ENCODE measurements at regions not wholly inside any gene's neighbourhood (a gene's known extent, or its start where the extent isn't known, plus 50 kb on each side); places are given as distances from the start of the nearest gene placed in this dataset.

- Histone ChIP-seq H3K4me1 (ENCODE audit: insufficient read depth, low read length, poor library complexity, severe bottlenecking) (no peaks in the 10 kb centered on the region), H3K36me3 (ENCODE audit: insufficient read depth, low read length) (no peaks in the 10 kb centered on the region), H3K9me3 (ENCODE audit: low read length) (no peaks in the 10 kb centered on the region), H4K20me1 (ENCODE audit: insufficient read depth, low read length) (no peaks in the 10 kb centered on the region), H3K4me2 (ENCODE audit: low read length) (no peak overlapping the region), H2AFZ (ENCODE audit: low read length) (no peak overlapping the region), H3K9me2 (ENCODE audit: insufficient read depth, low read length) (no peaks in the 10 kb centered on the region), H3K27ac (ENCODE audit: low read depth, low read length, poor library complexity, severe bottlenecking) (no peak overlapping the region), H3K79me2 (ENCODE audit: insufficient read depth, low read depth, low read length) (no peaks in the 10 kb centered on the region), H3K4me3 (ENCODE audit: low read depth, low read length, poor library complexity, severe bottlenecking) (no peak overlapping the region)
- TF ChIP-seq, protein P1, sequence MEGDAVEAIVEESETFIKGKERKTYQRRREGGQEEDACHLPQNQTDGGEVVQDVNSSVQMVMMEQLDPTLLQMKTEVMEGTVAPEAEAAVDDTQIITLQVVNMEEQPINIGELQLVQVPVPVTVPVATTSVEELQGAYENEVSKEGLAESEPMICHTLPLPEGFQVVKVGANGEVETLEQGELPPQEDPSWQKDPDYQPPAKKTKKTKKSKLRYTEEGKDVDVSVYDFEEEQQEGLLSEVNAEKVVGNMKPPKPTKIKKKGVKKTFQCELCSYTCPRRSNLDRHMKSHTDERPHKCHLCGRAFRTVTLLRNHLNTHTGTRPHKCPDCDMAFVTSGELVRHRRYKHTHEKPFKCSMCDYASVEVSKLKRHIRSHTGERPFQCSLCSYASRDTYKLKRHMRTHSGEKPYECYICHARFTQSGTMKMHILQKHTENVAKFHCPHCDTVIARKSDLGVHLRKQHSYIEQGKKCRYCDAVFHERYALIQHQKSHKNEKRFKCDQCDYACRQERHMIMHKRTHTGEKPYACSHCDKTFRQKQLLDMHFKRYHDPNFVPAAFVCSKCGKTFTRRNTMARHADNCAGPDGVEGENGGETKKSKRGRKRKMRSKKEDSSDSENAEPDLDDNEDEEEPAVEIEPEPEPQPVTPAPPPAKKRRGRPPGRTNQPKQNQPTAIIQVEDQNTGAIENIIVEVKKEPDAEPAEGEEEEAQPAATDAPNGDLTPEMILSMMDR (conservative IDR thresholded peaks at IDR 0.05; ENCODE audit: low read length) = no peak
- no peak for TF ChIP-seq EZH2phosphoT487 (IDR thresholded peaks at IDR 0.05; ENCODE audit: borderline replicate concordance, low read depth, low read length)
- BruUV-seq (replicated peaks) = no TSS peak
- no peak for DNase-seq (ENCODE audit: low spot score)
- intact Hi-C loops (cut with micrococcal nuclease; ENCODE audit: unreplicated experiment) = no loop called here
- CTCF ChIA-PET (ENCODE audit: unreplicated experiment) = no interaction called here
- POLR2A ChIA-PET = no interaction called here
These were observed 472.2 kb upstream of the PBX1 start for GRCh38 chr1:164086832-164087231.

- Histone ChIP-seq H3K79me2 (ENCODE audit: insufficient read depth, low read depth, low read length) (no peaks in the 10 kb centered on the region), H3K36me3 (ENCODE audit: insufficient read depth, low read length) (no peaks in the 10 kb centered on the region), H3K9me2 (ENCODE audit: insufficient read depth, low read length) (no peaks in the 10 kb centered on the region), H3K9me3 (ENCODE audit: low read length) (0 out of 2 replicates have a peak, but pooled peaks cover 3% of the 10 kb centered on the region), H3K27ac (ENCODE audit: low read depth, low read length, poor library complexity, severe bottlenecking) (no peak overlapping the region), H4K20me1 (ENCODE audit: insufficient read depth, low read length) (no peaks in the 10 kb centered on the region), H2AFZ (ENCODE audit: low read length) (no peak overlapping the region), H3K4me3 (ENCODE audit: low read depth, low read length, poor library complexity, severe bottlenecking) (no peak overlapping the region), H3K4me2 (ENCODE audit: low read length) (no peak overlapping the region), H3K4me1 (ENCODE audit: insufficient read depth, low read length, poor library complexity, severe bottlenecking) (no peaks in the 10 kb centered on the region)
- POLR2A ChIA-PET = no interaction called here
- CTCF ChIA-PET (ENCODE audit: unreplicated experiment) = no interaction called here
- no TSS peak for BruUV-seq (replicated peaks)
- intact Hi-C loops (cut with micrococcal nuclease; ENCODE audit: unreplicated experiment) = no loop called here
- no peak for DNase-seq (ENCODE audit: low spot score)
- TF ChIP-seq, protein P1 (conservative IDR thresholded peaks at IDR 0.05; ENCODE audit: low read length) = no peak
These were observed 471.0 kb upstream of the PBX1 start for GRCh38 chr1:164087906-164088453.

DNA sequence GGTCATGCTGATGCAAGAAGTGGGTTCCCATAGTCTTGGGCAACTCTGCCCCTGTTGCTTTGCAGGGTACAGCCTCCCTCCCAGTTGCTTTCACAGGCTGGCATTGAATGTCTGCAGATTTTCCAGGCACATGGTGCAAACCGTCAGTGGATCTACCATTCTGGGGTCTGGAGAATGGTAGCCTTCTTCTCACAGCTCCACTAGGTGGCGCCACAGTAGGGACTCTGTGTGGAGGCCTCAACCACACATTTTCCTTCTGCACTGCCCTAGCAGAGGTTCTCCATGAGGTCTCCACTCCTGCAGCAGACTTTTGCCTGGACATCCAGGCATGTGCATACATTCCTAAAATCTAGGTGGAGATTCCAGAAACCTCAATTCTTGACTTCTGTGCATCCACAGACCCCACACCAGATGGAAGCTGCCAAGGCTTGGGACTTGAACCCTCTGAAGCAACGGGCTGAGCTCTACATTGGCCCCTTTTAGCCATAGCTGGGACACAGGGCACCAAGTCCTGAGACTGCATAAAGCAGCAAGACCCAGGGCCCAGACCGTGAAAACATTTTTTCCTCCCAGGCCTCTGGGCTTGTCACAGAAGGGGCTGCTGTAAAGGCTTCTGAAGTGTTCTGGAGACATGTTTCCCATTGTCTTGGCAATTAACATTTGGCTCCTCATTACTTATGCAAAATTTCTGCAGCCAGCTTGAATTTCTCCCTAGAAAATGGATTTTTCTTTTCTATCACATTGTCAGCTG is 466.2 kb upstream of the PBX1 start:
- TF ChIP-seq EZH2phosphoT487 (IDR thresholded peaks at IDR 0.05; ENCODE audit: borderline replicate concordance, low read depth, low read length) = no peak
- TF ChIP-seq, protein P1 (conservative IDR thresholded peaks at IDR 0.05; ENCODE audit: low read length) = peak; percentile 59
- H3K4me3 ChIP-seq (ENCODE audit: low read depth, low read length, poor library complexity, severe bottlenecking) = no peak overlapping the region
- no peaks in the 10 kb centered on the region for H3K79me2 ChIP-seq (ENCODE audit: insufficient read depth, low read depth, low read length)
- CTCF ChIA-PET (ENCODE audit: unreplicated experiment) = no interaction called here
- H3K9me3 ChIP-seq (ENCODE audit: low read length) = 0 out of 2 replicates have a peak, but pooled peaks cover 4% of the 10 kb centered on the region
- peak; percentile 11 for DNase-seq (ENCODE audit: low spot score)
- no peak overlapping the region for H2AFZ ChIP-seq (ENCODE audit: low read length)
- H3K4me2 ChIP-seq (ENCODE audit: low read length) = no peak overlapping the region
- H3K27ac ChIP-seq (ENCODE audit: low read depth, low read length, poor library complexity, severe bottlenecking) = no peak overlapping the region
- no peaks in the 10 kb centered on the region for H3K9me2 ChIP-seq (ENCODE audit: insufficient read depth, low read length)
- no TSS peak for BruUV-seq (replicated peaks)
- intact Hi-C loops (cut with micrococcal nuclease; ENCODE audit: unreplicated experiment) = no loop called here
- no peaks in the 10 kb centered on the region for H3K36me3 ChIP-seq (ENCODE audit: insufficient read depth, low read length)
- no peaks in the 10 kb centered on the region for H4K20me1 ChIP-seq (ENCODE audit: insufficient read depth, low read length)
- no peaks in the 10 kb centered on the region for H3K4me1 ChIP-seq (ENCODE audit: insufficient read depth, low read length, poor library complexity, severe bottlenecking)
- POLR2A ChIA-PET = no interaction called here
